ENCODE measurements at regions not wholly inside any gene's neighbourhood (a gene's known extent, or its start where the extent isn't known, plus 50 kb on each side); places are given as distances from the start of the nearest gene placed in this dataset.

DNA sequence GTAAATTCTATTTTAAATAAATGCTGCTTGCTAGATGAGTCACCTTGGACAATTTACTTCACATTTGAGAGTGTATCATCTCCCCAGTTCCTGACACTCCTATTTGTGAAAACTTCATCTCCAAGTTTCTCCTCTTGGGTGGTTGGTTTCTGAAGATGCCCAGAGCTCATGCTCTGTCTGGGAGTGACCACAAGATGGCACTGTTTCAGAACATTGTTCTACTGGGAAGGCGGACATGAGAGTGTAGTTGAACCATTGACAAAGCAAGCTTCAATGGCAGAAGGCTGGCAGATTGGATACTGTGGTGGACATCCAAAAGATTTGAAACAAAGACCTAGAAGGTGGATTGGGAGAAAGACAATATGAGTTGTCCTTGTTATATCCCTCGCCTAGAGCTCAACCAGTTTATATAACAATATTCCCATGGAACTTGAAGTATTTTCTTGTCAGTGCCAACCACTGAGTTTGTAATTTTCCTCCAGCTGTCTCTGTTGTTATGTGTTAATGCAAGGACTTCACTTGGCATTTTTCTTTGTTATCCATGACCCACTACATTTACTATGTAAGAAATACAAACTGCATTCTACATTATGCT, 234.3 kb upstream of the ANKH start:
- TF ChIP-seq, protein P1, sequence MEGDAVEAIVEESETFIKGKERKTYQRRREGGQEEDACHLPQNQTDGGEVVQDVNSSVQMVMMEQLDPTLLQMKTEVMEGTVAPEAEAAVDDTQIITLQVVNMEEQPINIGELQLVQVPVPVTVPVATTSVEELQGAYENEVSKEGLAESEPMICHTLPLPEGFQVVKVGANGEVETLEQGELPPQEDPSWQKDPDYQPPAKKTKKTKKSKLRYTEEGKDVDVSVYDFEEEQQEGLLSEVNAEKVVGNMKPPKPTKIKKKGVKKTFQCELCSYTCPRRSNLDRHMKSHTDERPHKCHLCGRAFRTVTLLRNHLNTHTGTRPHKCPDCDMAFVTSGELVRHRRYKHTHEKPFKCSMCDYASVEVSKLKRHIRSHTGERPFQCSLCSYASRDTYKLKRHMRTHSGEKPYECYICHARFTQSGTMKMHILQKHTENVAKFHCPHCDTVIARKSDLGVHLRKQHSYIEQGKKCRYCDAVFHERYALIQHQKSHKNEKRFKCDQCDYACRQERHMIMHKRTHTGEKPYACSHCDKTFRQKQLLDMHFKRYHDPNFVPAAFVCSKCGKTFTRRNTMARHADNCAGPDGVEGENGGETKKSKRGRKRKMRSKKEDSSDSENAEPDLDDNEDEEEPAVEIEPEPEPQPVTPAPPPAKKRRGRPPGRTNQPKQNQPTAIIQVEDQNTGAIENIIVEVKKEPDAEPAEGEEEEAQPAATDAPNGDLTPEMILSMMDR (IDR thresholded peaks at IDR 0.05; ENCODE audit: insufficient read depth, low read depth, low read length), result peak; percentile 80
- no peak for TF ChIP-seq EZH2 (IDR thresholded peaks at IDR 0.05; ENCODE audit: insufficient read depth, low read length)

All from astrocyte (in vitro differentiated cells and primary cell).